HG03095 (cell line): ENCODE measurements at regions not wholly inside any gene's neighbourhood (a gene's known extent, or its start where the extent isn't known, plus 50 kb on each side); places are given as distances from the start of the nearest gene placed in this dataset.
A peak's percentile ranks its signal among the peaks of the same experiment; 100 is the strongest.

Experiments used
- ATAC-seq: cut with Tn5 transposase; IDR thresholded peaks from one replicate; pipeline ENCODE4 v1.9.1; 2021; ENCODE audit warnings: moderate library complexity; ENCODE audit not compliant: unreplicated experiment

- ATAC-seq: no peak
Measured at GRCh38 chr9:88326936-88327335, 61.3 kb upstream of the SPIN1 start.

- no peak for ATAC-seq
Measured at GRCh38 chr9:88326015-88326414, 62.2 kb upstream of the SPIN1 start.

DNA sequence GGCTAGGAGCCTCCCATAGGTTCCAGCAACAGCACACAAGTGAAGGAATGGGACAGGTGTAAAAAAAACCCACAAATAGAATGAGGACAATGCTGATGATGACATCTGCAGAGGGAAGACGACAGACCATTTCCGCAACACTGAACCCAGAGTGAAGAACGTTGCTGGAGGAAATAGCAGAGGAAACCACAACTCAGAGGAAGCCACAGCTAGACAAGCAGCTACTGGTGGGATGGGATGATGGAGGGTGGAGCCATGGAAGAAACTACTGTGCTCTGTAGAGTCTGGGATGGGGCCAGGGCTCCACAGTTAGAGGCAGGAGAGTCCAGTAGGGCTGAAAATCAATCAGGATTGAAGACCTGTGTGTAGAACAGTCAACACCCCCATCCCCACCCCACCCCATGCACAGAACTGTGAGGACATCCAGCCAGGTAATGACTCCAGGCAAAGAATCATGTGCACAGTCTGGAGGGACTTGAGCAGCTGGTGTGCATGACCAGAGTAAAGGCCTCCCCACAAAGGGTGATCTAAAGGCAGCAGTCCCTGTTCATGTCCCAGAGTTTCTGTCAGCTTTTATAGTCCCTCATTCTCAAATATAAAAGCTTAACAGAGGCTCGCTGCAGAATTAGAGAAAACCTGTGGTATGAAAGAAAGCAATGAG is 65.2 kb upstream of the SPIN1 start:
- no peak for ATAC-seq

GRCh38 chr9:88321764-88322163 is 66.5 kb upstream of the SPIN1 start:
- ATAC-seq: no peak

GRCh38 chr9:88320748-88321415 is 67.4 kb upstream of the SPIN1 start:
- no peak for ATAC-seq

DNA sequence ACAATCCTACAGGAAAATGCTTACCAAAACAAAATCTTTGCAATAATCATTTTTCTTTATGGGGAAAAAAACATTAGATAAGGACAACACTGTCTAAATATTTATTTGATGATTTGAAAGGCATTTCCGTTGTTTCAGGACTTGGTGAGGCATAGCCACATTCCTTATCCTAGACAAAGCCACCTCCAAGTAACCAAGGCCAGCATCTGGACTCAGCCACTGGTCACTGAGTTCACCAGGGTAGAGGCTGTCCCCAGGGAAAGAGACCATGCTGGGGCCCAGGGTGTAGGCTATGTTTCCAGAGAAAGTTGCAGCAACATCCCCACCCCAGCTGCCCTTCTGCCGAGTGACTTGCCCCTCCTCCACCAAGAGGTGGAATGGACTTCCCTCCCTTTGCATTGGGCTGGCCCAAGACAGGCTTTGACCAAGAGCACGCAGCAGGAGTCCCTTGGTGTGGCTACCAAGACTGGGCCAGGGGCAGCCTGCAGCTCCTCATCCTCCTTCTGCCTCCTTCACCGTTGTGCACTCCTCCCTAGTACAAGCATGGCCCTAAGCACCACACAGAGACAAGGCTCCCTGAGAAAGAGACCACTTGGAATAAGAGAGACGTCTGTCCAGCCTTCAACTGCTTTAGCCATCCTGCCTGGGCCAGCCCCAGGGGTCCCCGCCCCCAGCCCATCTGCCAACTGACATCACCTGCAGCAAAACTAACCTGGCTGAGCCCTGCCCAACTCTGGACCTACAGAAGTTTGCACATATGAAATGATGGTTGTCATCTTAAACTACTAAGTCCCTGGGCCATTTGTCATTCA is 68.1 kb upstream of the SPIN1 start:
- ATAC-seq: no peak

GRCh38 chr9:88313364-88314220 is 74.7 kb upstream of the SPIN1 start:
- ATAC-seq: no peak

DNA sequence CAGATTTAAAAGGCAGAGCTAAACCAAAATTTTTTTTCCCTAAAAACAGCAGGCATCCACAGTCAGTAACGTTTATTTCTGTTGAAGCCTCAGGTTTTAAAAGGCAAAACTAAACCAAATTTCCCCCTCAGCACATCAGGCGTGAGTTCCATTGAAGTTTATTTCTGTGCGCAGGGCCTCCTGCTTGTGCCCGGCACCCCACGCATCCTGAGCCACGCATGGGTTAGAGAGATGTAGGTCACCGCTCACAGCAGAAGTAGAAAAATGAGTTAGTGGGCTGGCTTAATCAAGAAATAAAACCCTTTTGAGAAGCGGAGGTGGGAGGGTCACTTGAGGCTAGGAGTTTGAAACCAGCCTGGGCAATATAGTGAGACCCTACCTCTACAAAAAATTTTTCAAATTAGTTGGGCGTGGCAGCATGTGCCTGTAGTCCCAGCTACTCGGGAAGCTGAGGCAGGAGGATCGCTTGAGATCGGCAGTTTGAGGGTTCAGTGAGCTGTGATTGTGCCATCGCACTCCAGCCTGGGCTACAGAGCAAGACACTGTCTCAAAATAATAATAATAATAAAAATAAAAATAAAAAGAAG is 75.6 kb upstream of the SPIN1 start:
- no peak for ATAC-seq

DNA sequence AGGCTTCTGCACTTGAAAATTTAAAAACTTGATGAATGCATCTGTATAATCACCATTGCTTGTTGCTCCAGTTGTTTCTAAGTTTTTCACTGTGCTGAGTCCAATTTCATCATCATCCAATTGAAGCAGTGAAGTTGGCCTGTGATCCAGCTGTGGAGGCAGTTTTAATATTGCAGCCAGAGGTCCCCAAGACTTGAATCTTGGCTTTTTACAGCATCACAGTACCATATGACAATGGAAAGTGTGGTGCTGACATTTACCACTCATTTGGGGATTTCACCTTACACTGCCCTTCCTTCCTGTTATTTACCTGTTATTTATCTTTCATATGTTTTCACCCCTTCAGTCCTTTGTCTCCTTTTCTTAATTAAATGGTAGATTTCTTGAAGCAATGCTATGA is 76.2 kb upstream of the SPIN1 start:
- ATAC-seq: no peak

GRCh38 chr9:88310310-88310980 is 77.8 kb upstream of the SPIN1 start:
- ATAC-seq: no peak

GRCh38 chr9:88308831-88309560 is 79.2 kb upstream of the SPIN1 start:
- ATAC-seq: no peak

GRCh38 chr9:88307136-88307535 is 81.1 kb upstream of the SPIN1 start:
- no peak for ATAC-seq

GRCh38 chr9:88303721-88304451 is 84.4 kb upstream of the SPIN1 start:
- peak; percentile 90 for ATAC-seq

DNA sequence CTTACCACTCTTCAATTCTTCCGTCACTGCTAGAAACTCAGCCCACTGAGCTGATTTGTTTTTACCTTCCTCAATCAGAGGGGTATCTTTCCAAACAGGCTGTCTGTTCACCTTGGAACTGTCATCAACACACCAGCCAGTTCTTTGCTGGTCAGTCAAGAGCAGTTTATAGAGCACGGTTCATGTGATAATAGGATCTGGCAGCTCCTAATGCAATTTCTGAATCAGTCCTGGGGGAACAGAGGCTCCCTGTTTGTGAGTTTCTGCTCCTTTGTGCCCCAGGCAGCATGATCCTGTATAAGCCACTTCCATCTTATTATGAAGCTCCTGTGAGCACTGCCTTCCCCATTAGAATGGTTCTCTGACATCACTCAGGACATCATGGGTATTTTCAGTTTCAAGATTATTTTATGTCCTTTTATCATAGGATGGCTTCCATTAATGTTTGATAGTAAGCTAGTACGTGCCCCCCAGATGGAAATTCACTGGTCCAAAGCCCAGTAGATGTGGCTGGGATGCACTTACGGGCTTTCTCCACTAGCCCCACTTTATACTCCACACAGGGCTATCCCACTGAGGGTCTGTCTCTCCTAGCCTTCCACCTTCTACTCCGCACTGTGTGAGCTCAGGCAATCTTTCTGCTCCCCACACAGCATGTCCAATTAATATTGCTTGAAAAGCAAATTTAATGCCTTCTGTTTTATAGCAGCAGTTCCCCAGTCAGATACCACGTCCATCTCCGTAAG is 85.5 kb upstream of the SPIN1 start:
- no peak for ATAC-seq

GRCh38 chr9:88300556-88300955 is 87.7 kb upstream of the SPIN1 start:
- ATAC-seq: no peak

- ATAC-seq: no peak
Measured at GRCh38 chr9:88291856-88292255, 96.4 kb upstream of the SPIN1 start.

- ATAC-seq: no peak
Measured at GRCh38 chr9:88291056-88291455, 97.2 kb upstream of the SPIN1 start.

GRCh38 chr9:88289532-88289931 is 98.7 kb upstream of the SPIN1 start:
- no peak for ATAC-seq
